NCI-H526 (cell line): ENCODE measurements at regions not wholly inside any gene's neighbourhood (a gene's known extent, or its start where the extent isn't known, plus 50 kb on each side); places are given as distances from the start of the nearest gene placed in this dataset.
"Not testable (repeated sequence)": the region's sequence is repeated elsewhere in the genome, so short reads cannot be mapped to it uniquely, and the experiment has no call there.

Source experiments
- DNase-seq, 2 experiments: peaks; one replicate each; lab custom pipeline; 2025; lab: John Stamatoyannopoulos, UW

DNA sequence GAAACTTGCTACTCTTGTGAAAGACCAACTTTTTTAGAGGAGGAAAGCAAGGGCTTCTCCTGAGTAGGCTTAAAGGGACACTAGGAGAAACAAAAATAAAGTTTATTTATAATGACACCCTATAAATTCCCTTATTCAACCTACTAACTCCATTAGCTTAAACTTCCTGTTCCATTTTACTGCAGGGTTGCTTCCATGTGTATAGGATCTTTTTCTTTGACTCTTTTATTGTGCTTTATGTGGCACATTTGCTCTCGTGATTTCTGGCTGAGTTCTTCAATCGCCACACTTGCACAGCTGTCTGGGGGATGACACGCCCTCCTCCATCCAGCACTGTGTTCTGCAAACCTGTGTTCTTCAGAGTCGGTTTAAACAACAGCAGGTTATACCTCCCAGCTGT, 225.7 kb upstream of the NPVF start:
- no peak for DNase-seq

DNA sequence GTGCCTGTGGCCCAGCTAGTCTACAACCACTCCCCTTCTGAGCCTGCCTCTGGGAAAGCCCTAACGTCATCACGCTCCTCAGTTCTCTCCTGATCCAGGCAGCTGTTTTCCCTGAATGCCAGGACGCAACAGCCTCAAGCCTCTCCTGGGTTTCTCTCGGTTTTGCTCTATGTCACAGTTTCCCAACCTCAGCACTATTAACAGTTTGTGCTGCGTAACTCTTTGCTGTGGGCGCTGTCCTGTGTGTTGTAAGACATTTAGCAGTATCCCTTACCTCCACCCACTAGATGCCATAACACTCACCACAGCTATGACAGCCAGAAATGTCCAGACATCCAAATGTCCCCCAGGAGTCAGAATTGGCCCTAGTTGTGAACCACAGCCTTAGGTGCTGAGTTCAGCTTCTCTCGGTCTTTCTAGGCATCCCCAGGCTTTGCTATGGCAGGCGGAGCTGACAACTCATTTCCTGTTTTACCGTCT, 226.3 kb upstream of the NPVF start:
- DNase-seq, result no peak

DNA sequence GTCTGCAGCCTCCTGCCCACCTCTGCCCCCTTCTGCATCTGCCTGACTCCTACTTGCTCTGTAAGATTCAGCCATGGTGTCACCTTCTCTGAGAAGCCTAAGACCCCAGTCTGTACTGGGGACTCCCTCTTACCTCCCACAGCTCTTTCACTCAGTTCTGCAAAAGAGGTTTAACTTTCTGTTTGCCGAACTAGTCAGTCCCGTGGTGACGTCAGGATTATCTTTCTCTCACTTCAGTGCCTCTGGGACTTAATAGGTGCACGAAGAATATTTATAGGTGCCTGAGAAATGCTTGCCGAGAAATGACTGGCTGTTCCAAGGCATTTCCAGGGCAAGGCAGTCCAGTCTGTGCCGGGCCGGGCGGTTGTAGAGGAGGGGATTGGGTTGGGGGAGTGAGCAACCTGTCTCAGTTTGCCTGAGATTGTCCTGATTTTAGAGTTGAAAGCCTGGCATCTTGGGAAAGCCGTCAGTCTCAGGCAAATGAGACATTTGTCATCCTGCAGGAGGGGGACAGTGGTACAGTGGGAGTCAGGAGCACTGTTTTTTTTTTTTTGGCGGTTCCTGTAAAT, 227.5 kb upstream of the NPVF start:
- no peak for DNase-seq

DNA sequence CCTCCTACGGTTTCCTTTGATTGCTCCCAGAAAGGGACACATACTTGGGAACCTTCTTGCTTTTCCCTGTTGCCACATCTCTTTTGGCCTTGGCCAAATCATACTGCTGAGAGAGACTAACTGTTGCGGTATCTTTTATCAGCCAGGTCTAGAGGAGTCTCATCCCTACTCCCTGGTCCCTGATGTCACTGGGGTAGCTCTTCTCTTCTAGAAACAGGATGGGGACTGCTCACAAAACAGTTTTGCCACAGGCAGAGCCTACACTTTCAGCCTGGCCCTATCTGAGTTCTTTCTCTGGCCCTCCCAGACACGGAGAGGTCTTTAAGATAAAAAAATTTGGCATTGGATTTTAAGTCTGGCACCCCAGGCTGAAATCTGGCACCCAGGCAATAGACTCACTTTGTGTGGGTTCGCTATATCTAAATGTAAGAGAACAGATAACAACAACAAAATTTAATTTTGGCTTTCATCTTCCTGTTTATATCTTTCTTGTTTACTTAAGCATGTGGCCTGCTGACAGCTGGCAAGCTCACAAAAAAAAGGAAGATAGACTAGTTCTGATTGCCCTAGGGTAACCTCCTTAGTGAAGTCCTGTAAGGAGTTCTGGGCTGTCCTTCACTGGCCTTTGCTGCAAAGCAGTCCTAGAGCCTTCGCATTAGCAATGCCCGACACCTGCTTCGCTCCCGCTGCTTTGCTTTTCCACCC, 228.3 kb upstream of the NPVF start:
- no peak for DNase-seq

DNA sequence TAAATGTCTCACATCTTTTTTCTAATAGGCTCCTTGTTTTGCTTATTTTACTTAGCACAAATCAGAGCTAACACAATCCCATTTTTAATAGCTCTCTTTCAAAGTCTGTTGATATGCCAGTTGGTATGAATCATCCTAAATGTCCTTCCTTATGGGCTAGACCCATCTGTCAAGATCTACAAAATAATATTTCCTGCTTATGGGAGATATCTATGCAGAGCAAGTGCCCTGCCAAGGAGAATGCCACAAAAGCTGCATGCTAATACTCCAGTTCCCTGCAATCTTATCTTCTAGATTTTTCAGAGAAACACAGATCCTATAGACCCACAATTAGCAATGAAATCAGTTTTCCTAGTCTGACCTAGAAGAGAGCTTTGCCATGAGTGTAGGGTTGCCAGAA, 230.8 kb upstream of the NPVF start:
- DNase-seq, result no peak

DNA sequence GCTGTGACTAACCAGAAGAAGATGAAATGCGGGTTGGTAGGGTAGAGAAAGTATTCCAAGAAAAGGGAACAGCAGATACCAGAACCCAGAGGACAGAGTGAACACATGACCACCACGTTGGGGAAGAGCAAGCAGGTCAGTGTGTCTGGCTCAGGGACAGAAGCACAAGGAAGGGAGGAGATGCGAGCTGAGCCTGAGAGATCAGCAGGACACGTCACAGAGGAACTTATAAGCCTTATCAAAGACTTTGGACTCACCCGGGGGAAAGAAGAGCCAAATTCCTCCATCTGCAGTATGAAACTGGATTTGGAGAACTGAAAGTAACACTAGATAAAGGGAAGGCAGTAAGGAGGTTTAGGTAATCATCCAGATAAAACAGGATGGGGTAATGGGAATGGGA, 232.1 kb upstream of the NPVF start:
- DNase-seq, result no peak

DNA sequence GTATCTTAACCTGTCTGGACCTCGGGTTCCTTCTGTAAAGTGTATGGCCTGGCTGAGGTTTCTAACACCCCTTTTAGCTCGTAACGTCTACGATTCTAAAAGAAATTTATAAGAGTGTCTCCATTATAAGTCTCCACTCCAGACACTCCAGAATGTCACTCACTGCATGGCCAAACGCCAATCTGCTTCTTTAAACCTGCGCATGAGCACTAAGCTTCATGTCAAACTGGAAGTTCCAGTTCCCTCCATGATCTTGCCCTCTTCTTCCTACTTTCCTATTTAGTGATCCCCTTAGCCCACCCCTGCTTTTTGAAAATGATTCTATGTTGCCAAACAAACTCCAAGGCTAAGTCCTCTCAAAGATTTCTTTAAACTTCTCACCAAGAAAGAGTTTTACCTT, 241.4 kb upstream of the NPVF start:
- DNase-seq, result no peak

DNA sequence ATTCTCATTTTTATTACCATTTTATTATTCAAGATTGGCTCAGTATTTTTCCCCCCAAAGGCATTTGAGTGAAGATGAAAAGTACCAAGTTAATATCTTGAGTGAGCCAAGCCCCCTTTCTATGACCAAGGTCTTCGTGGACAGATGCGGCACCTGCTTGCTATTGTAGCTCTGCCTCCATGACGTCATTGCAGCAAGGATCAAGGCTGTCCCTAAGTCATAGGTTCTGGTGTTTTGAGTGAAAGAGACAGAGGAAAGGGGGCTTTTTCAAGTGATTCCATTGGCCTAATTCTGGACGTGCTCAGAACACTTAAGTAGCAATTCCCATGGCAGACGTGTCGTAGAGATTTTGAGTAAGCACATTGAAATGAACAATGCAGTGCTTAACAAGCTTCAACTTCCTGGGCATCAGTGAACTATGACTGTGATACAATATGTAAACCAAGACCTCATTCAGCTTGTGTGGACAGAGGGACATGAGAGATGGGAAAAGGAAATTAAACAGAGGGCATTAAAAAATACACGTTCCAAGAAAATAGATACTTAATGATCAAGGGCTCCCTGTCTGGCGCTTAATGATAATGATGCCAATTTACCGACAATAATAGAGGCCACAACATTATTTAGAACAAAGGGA, 248.7 kb upstream of the NPVF start:
- DNase-seq, result no peak

DNA sequence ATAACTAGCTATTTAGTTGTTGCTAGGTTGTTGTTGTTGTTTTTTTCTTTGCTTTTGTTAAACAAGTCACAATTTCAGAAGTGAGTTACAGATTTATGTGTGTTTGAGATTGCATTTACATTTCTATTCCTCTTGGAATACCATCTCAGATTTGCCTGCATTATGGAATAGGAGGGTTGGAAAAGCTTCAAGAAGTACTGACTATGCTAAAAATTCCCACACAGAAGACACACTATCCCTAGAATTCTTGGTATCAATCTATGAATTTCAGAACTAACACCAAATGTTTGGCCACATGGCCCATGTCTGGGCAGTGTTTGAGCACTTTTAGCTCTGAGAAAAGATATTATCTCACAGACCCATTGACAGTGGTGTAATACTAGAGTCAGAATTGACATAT, 249.9 kb upstream of the NPVF start:
- DNase-seq, result not testable (repeated sequence)

DNA sequence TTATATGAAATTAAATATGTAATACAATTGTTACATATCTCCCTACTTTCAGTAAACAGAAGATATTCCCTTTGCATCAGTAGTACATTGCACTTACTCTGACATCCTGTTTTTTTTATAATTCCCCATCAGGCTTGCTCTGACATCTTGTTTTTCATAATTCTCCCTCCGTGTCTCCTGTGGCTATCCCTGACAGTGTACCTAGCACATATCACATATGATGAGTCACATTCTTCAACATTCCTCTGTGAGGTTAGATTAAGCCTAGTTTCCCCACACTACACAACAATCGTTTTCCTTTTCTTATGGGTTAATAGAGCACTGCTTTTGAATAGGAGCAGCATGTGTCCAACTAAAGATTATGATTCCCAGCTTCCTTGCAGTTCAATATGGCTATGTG, 250.6 kb upstream of the NPVF start:
- no peak for DNase-seq

DNA sequence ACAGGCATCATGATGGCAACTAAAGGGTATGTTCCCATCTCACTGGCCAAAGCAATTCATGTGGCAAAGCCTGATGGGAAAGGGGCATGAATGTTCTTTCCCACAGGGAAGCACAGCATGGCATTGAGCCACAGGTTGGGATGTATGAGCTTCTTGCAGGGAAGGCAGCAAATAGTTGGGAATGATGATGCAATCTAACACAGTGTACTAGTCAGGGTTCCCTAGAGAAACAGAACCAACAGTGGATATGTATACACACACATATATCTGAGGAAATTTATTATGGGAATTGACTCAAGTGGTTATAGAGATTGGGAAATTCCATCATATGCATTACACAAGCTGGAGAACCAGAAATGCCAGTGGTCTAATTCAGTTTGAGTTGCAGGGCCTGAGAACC, 253.6 kb upstream of the NPVF start:
- no peak for DNase-seq

DNA sequence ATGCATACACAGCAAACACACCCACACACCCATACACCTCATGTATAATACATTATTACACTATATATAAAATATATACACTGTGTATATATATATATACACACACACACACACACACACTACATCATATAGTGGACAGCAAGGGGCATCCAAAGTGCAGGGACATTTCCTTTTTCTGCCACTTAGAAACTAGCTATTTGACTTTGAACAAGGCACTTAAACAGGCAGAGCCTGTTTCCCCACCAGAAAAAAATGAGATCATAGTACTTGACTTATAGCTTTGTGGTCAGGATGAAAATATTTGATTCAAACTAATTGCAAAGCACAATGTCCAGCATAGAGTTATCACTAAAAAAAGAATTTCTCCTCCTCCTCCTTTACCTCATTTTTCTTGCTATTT, 254.3 kb upstream of the NPVF start:
- no peak for DNase-seq

DNA sequence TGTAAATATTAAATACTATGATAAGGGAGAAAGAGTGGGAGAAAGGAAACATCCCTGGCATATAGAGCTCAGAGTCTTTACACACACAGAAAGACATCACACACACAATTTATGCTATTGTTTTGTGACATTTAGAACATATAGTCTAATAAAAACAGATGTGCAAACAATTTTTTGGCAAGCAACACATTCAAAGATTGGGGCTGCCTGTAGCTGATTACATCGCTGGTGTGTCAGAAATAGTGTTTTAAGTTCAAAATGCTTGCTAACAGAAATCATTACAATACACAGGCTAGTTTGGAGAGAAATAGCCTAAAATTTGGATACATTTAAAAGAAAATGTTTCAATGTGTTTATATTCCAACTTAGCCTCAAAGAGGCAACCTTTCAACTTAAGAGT, 256.7 kb upstream of the NPVF start:
- no peak for DNase-seq

DNA sequence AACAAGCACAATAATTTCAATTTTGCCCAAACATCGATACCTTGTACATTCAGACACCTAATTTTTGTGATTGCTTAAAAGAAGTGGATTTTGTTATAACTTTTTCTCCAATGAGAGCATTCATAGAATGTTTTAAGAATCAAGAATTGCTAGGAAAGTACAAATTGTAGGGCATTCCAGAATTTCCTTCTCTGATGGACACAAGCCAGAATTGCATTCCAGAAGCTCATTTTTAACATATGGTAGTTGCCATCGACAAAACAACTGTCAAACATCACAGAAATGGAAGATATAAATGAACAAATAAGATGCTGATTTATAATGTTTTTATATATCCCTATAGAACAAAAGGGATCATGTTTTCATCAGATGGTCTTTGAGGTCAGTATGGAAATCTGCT, 258.4 kb upstream of the NPVF start:
- no peak for DNase-seq

DNA sequence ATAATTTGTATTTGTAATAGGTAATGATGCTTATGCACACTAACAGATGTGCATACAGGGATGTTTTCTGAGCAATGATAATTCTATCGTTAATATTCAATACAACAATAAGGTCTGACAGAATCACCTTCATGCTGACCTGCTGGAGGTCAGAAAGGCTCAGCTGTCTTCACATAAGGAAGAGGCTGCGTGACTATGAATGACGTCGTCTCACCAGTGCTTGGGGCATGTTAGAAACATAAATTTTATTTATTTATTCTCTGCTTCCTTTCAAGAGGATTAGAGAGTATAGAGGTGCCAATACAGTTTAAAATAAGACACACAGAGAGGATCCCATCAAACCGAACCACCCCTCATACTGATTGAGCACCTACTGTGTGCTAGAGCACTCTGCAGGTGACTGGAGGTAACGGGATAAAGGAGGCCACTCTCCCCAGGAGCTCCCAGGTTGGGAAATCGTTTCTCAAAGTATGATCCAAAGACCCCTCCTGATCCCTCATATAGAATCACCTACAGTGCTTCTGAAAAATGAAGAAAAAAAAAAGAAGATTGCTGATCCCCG, 265.6 kb upstream of the NPVF start:
- DNase-seq, result no peak

DNA sequence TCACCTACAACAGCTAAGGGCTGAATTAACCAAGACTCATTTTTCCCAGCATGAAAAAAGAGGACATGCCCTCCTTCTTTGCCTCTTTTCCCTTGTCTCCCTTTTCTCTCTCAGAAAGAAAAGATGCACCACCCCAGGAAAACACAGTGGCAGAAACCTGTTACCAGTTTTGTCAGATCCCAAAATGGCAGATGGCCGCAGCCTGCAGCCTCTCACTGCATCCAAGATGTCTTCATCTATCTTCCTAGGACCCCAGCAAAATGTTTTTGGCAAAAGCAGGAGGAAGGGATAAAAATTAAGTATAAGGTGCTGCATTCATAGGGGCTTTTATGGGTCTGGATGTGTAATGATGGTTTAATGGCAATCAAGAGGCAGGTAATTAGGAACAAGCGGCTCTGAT, 266.6 kb upstream of the NPVF start:
- no peak for DNase-seq

DNA sequence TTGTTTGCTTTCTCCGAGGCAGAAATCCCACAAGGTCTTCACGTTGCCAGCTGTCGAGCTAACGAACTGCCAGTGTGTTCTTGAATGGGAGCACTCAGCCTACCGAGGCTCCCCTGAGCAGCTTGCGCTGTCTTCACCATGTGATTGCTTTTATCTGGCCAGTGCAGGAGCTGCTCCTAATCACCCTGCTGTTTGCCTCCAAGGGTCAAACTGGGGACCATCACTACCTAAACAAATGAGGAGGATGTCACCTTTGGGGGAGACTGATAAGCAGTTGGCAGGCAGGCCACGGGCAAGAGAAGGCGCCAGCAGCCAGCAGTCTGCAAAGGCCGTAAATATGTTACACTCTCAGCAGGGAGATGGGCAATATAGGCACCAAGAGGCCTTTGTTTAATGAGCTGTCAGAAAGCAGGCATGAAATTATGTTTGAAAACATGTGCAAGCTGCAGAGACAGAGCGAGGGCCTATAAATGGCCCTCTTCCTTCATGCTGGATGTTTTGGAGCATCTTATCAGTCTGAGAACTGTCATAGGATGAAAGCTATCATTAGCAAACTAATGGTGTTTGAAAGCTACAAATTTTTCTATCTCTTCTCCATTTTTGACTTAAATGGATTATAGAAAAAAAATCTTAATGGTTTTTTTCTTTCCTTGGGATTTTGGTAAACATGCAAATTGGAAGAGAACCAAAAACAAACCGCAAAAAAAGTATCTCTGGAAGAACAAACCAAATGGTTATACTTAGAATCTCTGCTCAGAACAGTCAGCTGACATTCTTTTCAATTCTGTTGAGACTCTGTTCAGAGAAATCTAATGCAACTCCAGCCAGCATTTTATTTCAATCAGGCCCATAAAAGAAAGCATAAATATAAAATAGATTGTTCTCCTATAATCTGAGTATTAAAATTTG, 267.3 kb upstream of the NPVF start:
- no peak for DNase-seq

DNA sequence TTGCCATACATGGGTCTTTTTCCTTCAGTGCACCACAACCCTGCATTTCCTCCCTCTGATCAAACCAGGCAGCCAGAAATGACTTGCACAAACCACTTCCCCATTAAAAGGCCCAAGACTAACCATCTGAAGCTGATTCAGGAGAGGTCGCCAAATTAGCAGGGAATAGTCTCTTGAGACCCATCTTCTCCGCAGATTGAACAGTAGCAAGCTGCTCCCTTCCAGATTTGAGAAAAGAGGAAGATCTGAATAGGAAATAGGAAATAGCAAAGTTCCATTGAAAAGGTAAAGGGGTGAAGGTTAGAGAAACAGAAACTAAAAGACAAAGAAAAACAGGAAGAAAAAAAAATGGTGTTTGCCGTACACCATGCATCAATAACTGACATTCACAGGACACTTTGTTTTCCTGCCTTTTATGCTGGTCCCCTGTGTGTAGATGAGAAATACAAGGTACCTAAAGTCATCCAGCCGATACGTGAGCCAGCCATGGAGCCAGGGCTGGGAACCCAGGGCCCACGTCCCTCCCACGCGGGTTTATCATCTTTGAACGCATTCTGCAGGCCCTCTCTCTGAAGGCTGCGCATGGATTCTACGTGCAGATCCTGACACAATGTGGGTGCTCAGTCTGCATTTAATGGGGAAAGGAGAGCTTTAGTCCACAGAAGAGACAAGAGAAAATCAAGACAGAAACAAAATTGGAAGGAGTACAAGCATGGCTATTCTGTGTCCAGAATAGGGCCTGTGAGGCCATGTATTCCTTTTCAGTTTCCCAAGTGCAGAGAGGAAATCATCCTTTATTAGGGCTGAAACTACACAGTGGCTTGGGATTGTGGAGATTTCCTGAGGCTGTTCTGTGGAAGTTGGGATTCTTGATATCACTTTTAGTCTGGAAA, 268.4 kb upstream of the NPVF start:
- DNase-seq, result no peak

DNA sequence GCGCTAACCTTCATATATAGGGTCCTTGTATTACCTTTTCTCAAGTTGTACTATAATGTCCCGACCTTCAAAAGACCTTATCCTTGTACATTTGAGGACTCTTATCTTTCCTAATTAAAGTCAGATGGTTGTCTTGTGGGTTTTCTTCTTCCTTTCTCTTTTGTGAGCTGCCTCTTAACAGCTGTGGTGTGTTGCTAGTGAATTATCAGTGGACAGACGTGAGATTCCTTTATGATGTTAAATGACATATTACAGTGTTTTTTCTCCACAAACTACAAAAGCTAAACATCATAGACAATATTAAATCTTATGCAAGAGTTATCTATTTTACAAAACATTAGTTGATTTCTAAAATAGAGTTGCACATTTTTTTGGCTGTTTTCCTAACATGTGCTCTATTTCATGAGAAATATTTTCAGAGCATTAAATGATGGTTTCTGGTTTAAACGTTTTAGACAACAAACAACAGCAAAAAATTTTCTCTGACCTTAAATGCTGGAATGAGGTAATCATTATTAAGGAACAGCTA, 272.2 kb upstream of the NPVF start:
- DNase-seq, result no peak

DNA sequence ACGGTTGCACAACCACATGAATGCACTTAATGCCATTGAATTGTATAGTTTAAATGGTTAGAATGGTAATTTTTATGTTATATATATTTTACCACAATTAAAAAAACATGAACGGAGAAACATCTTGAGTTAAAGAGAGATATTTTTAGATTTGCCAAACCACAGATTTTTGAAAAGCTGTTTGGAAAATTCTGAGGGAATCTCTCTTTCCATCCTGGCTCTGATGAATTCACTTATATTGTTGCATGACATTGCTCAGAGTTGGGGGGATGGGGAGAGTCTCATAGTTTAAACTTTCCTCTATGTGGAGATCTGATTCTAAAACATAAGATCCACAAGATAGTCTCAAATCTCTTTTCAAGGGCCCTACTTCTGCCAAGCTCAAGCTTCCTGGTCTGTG, 275.0 kb upstream of the NPVF start:
- no peak for DNase-seq
